Inferior parietal cortex (tissue), 1 donor: ENCODE measurements at regions not wholly inside any gene's neighbourhood (a gene's known extent, or its start where the extent isn't known, plus 50 kb on each side); places are given as distances from the start of the nearest gene placed in this dataset.

Experiments
- DNase-seq: peaks from one replicate; pipeline ENCODE4 v3.0.0-alpha.2; 2016; ENCODE audit errors: extremely low spot score

- no peak for DNase-seq
These were observed 77.4 kb upstream of the DOCK9 start for GRCh38 chr13:99055281-99055680.

- DNase-seq = no peak
These were observed 77.9 kb upstream of the DOCK9 start for GRCh38 chr13:99055735-99056134.

GRCh38 chr13:99056381-99057014 lies 78.6 kb upstream of the DOCK9 start:
- no peak for DNase-seq

- DNase-seq = no peak
These were observed 79.6 kb upstream of the DOCK9 start for GRCh38 chr13:99057310-99057975.

GRCh38 chr13:99058527-99059495 lies 80.9 kb upstream of the DOCK9 start:
- DNase-seq = no peak

- DNase-seq = no peak
These were observed 81.7 kb upstream of the DOCK9 start for GRCh38 chr13:99059498-99060075.

GRCh38 chr13:99061411-99061810 lies 83.5 kb upstream of the DOCK9 start:
- no peak for DNase-seq

- DNase-seq = no peak
These were observed 84.7 kb upstream of the DOCK9 start for GRCh38 chr13:99062593-99062992.

- DNase-seq = no peak
These were observed 85.3 kb upstream of the DOCK9 start for GRCh38 chr13:99063178-99063577.

- DNase-seq = no peak
These were observed 86.1 kb upstream of the DOCK9 start for GRCh38 chr13:99063952-99064351.

- no peak for DNase-seq
These were observed 86.9 kb upstream of the DOCK9 start for GRCh38 chr13:99064624-99065234.

GRCh38 chr13:99065235-99066015 lies 87.6 kb upstream of the DOCK9 start:
- no peak for DNase-seq

GRCh38 chr13:99066219-99066618 lies 88.4 kb upstream of the DOCK9 start:
- DNase-seq = no peak

- no peak for DNase-seq
These were observed 89.5 kb upstream of the DOCK9 start for GRCh38 chr13:99067159-99067985.

- DNase-seq = no peak
These were observed 93.3 kb upstream of the DOCK9 start for GRCh38 chr13:99071211-99071610.

GRCh38 chr13:99071666-99072065 lies 93.8 kb upstream of the DOCK9 start:
- DNase-seq = no peak

- no peak for DNase-seq
These were observed 94.5 kb upstream of the DOCK9 start for GRCh38 chr13:99072356-99072755.

GRCh38 chr13:99072941-99073340 lies 95.1 kb upstream of the DOCK9 start:
- DNase-seq = no peak

- DNase-seq = no peak
These were observed 96.8 kb upstream of the DOCK9 start for GRCh38 chr13:99074693-99075092.
